ENCODE measurements at regions not wholly inside any gene's neighbourhood (a gene's known extent, or its start where the extent isn't known, plus 50 kb on each side); places are given as distances from the start of the nearest gene placed in this dataset.

- TF ChIP-seq, protein P1, sequence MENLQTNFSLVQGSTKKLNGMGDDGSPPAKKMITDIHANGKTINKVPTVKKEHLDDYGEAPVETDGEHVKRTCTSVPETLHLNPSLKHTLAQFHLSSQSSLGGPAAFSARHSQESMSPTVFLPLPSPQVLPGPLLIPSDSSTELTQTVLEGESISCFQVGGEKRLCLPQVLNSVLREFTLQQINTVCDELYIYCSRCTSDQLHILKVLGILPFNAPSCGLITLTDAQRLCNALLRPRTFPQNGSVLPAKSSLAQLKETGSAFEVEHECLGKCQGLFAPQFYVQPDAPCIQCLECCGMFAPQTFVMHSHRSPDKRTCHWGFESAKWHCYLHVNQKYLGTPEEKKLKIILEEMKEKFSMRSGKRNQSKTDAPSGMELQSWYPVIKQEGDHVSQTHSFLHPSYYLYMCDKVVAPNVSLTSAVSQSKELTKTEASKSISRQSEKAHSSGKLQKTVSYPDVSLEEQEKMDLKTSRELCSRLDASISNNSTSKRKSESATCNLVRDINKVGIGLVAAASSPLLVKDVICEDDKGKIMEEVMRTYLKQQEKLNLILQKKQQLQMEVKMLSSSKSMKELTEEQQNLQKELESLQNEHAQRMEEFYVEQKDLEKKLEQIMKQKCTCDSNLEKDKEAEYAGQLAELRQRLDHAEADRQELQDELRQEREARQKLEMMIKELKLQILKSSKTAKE (IDR thresholded peaks at IDR 0.05; ENCODE audit: low read depth, poor library complexity, severe bottlenecking): no peak
Measured at GRCh38 chr6:102197211-102197610, 803.7 kb downstream of the GRIK2 start (continued).

GRCh38 chr6:102204351-102204750, 810.8 kb downstream of the GRIK2 start:
- H3K27ac ChIP-seq (ENCODE audit: control insufficient read depth, insufficient read depth): no peak overlapping the region
- in situ Hi-C loops (cut with MboI): no loop called here
- H3K4me3 ChIP-seq: no peak overlapping the region
- no peak overlapping the region for H2AFZ ChIP-seq (ENCODE audit: control insufficient read depth, low read depth, low read length)
- H3K36me3 ChIP-seq (ENCODE audit: control insufficient read depth in 2 of 2, insufficient read depth in 2 of 2, low read length in 1 of 2): no peaks in the 10 kb centered on the region
- CTCF ChIA-PET: no interaction called here
- H3K4me1 ChIP-seq (ENCODE audit: control insufficient read depth, insufficient read depth, low read length): no peaks in the 10 kb centered on the region
- ATAC-seq: no peak
- SMC1A ChIA-PET (ENCODE audit: uncharacterized antibody, unreplicated experiment): no interaction called here
- TF ChIP-seq ZNF384 (IDR thresholded peaks at IDR 0.05; ENCODE audit: borderline replicate concordance, low read depth, low read length) (no peak), POU2F2 (IDR thresholded peaks at IDR 0.05; ENCODE audit: borderline replicate concordance, low read depth, low read length) (no peak), BMI1 (IDR thresholded peaks at IDR 0.05; ENCODE audit: borderline replicate concordance) (no peak), SUPT20H (IDR thresholded peaks at IDR 0.05; ENCODE audit: borderline replicate concordance, control insufficient read depth, low read depth, low read length) (no peak), PKNOX1 (IDR thresholded peaks at IDR 0.05) (no peak), TCF12 (IDR thresholded peaks at IDR 0.05; ENCODE audit: low read depth, low read length) (no peak)
- TF ChIP-seq, protein P2, sequence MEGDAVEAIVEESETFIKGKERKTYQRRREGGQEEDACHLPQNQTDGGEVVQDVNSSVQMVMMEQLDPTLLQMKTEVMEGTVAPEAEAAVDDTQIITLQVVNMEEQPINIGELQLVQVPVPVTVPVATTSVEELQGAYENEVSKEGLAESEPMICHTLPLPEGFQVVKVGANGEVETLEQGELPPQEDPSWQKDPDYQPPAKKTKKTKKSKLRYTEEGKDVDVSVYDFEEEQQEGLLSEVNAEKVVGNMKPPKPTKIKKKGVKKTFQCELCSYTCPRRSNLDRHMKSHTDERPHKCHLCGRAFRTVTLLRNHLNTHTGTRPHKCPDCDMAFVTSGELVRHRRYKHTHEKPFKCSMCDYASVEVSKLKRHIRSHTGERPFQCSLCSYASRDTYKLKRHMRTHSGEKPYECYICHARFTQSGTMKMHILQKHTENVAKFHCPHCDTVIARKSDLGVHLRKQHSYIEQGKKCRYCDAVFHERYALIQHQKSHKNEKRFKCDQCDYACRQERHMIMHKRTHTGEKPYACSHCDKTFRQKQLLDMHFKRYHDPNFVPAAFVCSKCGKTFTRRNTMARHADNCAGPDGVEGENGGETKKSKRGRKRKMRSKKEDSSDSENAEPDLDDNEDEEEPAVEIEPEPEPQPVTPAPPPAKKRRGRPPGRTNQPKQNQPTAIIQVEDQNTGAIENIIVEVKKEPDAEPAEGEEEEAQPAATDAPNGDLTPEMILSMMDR (IDR thresholded peaks at IDR 0.05 in 2 of 3, conservative IDR thresholded peaks at IDR 0.05 in 1 of 3; ENCODE audit: control insufficient read depth in 2 of 3, extremely low read depth in 1 of 3, insufficient read depth in 1 of 3, low read depth in 3 of 3, low read length in 3 of 3): no peak
- POLR2A ChIA-PET: no interaction called here
- no peak for FAIRE-seq
- BruUV-seq (replicated peaks): no TSS peak
- no peaks in the 10 kb centered on the region for H3K9me3 ChIP-seq (replicated peaks; ENCODE audit: control insufficient read depth, insufficient read depth, low read length)
- no peaks in the 10 kb centered on the region for H3K27me3 ChIP-seq (replicated peaks in 1 of 2; ENCODE audit: control insufficient read depth in 2 of 2, insufficient read depth in 2 of 2, low read length in 1 of 2)
- intact Hi-C loops (cut with micrococcal nuclease; ENCODE audit: unreplicated experiment): no loop called here
- 10% methylated on average over 3 of the region's 3 CpGs for WGBS (ENCODE audit: insufficient coverage, insufficient replicate concordance, low lambda C conversion rate, missing lambda C conversion rate)
- no peaks in the 10 kb centered on the region for H3K79me2 ChIP-seq (ENCODE audit: control insufficient read depth, insufficient read depth, low read length)
- no peak overlapping the region for H3K9ac ChIP-seq (ENCODE audit: control insufficient read depth, insufficient read depth, low read length)
- RAD21 ChIA-PET (ENCODE audit: unreplicated experiment): no interaction called here
- DNase-seq (ENCODE audit: low read depth, low spot score): no peak
- no peaks in the 10 kb centered on the region for H4K20me1 ChIP-seq (ENCODE audit: control insufficient read depth, insufficient read depth)
- H3K4me2 ChIP-seq (ENCODE audit: control insufficient read depth, insufficient read depth): no peak overlapping the region
